ENCODE measurements at regions not wholly inside any gene's neighbourhood (a gene's known extent, or its start where the extent isn't known, plus 50 kb on each side); places are given as distances from the start of the nearest gene placed in this dataset.
A peak's percentile ranks its signal among the peaks of the same experiment; 100 is the strongest.

DNA sequence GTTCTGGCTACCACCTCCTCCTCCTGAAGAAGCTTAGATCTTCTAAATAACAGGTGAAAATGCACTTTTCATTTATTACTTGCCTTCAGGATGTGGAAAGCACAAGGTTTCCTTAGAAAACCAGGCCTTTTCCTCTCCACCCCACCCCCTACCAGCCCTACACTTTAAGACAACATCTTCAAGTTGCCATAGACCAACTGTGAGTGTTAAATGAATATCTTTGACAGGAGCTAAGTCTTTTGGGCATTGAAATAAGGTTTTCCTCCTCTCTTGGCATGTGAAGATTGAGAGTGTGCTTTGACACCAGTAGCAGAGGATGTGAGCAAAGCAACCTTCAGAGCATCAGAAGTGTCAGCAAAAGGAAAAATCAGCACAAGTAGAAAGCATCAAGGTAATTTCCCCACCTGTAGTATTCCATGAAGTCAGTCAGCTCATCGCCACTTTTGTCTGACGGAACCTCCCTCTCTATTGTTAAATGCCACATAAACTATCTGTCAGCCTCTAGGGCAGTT lies 532.3 kb upstream of the MMS22L start:
- DNase-seq (ENCODE audit: low spot score), result no peak

- DNase-seq (ENCODE audit: low spot score), result no peak
Observed at GRCh38 chr6:97816526-97816925, 533.5 kb upstream of the MMS22L start.

DNA sequence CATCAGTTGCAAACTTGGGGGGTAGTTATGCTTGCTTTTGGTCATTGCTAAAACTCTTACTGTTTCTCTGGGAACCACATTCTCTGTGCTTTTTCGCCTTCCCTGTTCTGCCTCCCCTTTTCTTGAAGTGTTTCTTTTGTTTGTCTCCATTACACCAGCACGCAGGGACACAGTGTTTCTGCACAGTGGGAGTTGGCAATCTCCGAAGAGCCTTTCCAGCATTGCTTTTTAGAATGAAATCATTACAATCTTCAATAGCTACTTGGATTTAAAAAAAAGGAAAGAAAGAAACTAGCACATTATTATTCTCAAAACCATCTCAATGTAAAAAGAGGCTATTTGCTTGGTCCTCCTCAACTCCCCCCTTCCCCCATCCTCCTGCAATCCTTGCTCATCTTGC lies 536.7 kb upstream of the MMS22L start:
- no peak for DNase-seq (ENCODE audit: low spot score)

- no peak for DNase-seq (ENCODE audit: low spot score)
Observed at GRCh38 chr6:97820400-97820799, 537.4 kb upstream of the MMS22L start.

GRCh38 chr6:97822632-97823031 lies 539.6 kb upstream of the MMS22L start:
- no peak for DNase-seq (ENCODE audit: low spot score)

- DNase-seq (ENCODE audit: low spot score), result no peak
Observed at GRCh38 chr6:97841763-97842162, 558.7 kb upstream of the MMS22L start.

- no peak for DNase-seq (ENCODE audit: low spot score)
Observed at GRCh38 chr6:97842521-97842920, 559.5 kb upstream of the MMS22L start.

- no peak for DNase-seq (ENCODE audit: low spot score)
Observed at GRCh38 chr6:97849390-97849789, 566.4 kb upstream of the MMS22L start.

DNA sequence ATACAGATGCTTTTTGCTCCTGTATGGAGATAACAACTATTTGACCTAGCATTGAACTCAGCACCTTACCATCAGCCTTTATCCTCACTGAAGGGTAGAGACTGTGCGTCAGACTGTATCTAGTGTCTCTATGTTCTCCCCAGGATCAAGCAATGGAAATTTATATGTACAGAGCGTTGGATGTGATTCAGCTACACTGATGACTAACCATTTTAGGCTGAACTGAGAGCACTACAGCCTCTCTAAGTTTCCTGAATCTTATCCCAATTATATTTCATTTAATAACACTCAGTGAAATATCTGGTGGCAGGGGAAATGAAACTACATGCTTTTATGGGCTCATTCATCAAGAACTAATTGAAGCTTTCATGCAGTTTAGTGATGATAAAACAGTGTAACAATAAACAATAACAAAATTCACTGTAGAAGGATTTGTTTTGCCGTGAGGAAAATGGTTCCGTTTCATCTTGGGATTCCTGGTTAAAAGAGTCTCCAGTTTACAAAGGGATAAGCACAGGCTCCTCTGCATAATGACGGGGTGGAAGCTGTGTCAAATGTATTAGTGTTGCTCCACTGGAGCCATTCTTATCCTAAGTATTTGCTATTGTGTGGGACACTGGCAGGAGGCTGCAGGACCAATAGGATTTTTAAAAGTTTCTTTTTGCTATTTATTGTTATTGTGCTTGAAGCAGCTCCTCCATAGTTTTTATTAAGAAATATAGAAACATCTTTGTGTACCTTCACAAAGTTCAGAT lies 567.6 kb upstream of the MMS22L start:
- DNase-seq (ENCODE audit: low spot score), result no peak

GRCh38 chr6:97863697-97864096 lies 580.7 kb upstream of the MMS22L start:
- DNase-seq (ENCODE audit: low spot score), result no peak

DNA sequence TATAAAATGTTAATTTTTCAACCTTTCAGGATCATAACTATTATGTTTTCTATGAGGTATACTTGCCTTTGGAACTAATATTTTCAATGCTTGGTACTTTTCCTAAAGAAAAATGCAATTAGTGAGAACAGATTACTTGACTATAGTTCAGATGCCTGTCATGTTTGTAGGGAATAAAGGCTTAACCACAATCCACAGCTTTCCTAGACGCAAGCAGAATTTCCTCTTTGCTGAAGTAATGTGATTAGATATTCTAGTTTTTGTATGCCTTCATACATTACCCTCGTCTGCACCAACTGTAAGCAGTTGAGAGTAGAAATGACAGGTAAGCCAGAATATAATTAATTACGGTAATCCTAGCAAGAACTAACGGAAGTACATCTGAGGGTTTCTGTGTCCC lies 581.4 kb upstream of the MMS22L start:
- DNase-seq (ENCODE audit: low spot score), result no peak

DNA sequence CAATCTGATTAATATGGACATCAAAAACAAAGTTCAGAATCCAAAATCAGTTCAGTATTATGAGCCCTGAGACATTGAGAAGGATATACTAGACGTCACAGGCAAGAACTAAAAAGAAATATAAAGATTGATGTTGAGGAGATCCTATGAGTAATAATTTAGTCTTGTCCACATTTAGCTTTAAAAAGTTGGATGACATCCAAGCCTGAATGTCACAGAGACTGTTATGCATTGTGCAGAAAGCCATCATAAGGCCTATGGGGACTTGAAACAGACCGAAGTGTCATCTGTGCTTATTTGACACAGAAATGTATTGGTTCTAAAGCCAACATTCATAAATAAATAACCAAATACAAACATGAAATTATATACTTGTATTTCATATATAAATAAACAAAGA lies 581.8 kb upstream of the MMS22L start:
- DNase-seq (ENCODE audit: low spot score), result no peak

DNA sequence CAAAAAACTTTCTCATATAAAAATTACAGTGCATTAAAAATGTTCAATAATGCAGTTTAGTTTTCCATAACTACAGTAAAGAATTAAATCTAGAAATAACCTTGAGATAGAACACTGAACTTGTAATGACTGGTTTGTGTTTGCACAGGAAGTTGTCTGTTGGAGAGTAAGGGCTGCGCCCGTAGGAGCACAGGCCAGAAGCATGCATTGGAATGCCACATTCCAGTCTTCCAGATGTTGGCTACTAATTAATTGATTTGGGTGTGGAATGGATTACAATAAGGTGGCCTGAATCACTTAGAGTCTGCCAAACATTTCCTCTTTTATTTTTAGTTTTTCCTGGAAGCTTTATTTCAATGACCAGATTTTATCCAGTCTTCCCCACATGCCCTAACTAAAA lies 582.6 kb upstream of the MMS22L start:
- peak; percentile 31 for DNase-seq (ENCODE audit: low spot score)

GRCh38 chr6:97866616-97867015 lies 583.6 kb upstream of the MMS22L start:
- no peak for DNase-seq (ENCODE audit: low spot score)

- DNase-seq (ENCODE audit: low spot score), result no peak
Observed at GRCh38 chr6:97867177-97867576, 584.2 kb upstream of the MMS22L start.

DNA sequence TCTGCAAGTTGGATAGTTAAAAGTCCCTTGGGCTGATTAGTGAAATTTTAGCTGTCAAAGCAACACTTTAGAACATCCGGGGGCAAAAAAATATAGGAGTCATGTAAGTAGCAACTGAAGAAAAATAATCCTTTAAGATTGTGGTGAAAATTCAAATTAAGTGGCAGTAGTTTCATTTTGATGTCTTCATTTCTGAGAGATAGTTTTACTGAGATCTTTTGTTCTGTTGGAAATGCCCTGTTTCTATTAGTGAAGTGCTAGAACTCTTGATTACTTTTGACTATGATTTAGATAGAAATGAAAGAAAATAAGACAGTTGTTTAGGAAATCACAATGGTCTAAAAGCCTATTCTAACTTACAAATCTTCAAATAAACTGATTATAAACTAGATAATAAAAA lies 587.3 kb upstream of the MMS22L start:
- DNase-seq (ENCODE audit: low spot score), result no peak

GRCh38 chr6:97876711-97877110 lies 593.7 kb upstream of the MMS22L start:
- DNase-seq (ENCODE audit: low spot score), result no peak

DNA sequence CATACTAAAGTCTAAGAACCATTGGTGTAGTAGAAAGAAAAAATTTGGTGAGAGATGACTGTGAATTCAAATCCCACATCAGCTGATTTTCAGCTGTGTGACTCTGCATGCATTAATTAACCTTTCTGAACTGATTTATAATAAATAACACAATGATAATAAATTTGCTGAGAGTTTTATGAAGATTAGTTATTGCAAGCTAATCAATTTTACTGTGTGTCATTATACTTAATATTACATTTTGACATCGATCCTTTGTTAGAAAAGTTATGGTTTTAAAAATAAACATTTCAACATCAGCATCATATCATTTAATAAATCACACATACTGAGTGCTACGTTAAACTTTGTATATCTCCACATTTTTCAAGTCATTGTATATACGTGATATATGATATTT lies 599.7 kb upstream of the MMS22L start:
- DNase-seq (ENCODE audit: low spot score), result no peak

- DNase-seq (ENCODE audit: low spot score), result no peak
Observed at GRCh38 chr6:97885325-97885724, 602.3 kb upstream of the MMS22L start.

- DNase-seq (ENCODE audit: low spot score), result no peak
Observed at GRCh38 chr6:97885828-97886227, 602.8 kb upstream of the MMS22L start.

DNA sequence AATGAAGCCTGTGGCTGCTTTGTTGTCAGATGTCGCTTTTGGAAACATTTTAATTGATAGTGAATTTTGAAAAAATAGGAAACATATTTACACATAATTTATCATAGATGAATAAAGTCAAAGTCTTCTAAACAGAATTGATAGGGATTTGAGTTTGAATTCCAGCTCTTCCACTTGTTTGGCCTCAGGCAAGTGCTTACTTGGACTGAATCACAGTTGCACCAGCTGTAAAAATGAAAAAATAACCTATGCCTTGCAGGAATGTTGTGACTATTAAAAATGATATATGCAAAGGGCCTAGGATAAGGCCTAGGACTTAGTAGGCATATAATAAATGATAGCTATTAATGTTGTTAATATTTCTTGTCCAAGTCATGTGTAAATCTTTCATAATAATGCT lies 618.5 kb upstream of the MMS22L start:
- DNase-seq (ENCODE audit: low spot score), result no peak

- no peak for DNase-seq (ENCODE audit: low spot score)
Observed at GRCh38 chr6:97909380-97909779, 626.4 kb upstream of the MMS22L start.

DNA sequence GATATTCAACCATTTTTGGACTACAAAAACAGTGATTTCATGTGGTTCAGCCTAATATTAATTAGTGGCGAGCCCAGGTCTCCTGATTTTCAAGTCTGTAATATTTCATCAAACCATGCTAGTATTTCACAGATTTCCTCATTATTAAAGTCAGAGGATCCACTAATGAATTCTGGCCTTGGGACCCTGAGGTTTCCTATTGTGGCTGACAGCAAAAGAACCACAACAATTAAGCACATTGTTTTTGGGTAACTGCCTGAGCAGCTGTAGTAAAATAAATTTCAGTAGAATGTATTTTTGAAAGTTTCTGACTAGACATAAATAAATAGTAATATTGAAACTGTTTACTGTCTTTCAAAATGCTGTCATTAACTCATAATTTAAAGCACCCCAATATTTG lies 630.7 kb upstream of the MMS22L start:
- no peak for DNase-seq (ENCODE audit: low spot score)

DNA sequence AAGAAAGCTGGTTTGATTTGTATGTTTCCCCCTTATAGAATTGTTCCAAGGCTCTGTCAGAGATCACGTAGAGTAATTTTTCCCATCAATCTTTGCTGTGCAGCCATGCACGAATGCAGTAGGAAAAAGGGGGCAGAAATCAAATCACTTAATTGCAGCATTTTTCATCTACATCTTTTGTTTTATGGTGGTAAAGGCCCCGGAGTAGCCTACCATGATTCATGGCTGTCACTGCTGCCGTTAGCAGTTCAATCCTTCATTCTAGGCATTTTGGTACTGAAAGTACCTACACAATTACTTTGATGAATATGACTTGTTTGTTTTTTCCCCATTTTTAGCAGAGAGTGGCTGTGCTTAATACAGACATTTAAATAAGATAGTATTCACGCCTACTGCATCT lies 631.9 kb upstream of the MMS22L start:
- no peak for DNase-seq (ENCODE audit: low spot score)

Measured in kidney tubule cell (primary cell).